Inflammatory macrophage treated with lipopolysaccharide for 1 hour (primary cell): ENCODE measurements at regions not wholly inside any gene's neighbourhood (a gene's known extent, or its start where the extent isn't known, plus 50 kb on each side); places are given as distances from the start of the nearest gene placed in this dataset.

ENCODE experiments used
- DNase-seq, 2 donors: peaks; one replicate each; pipeline ENCODE4 v3.0.0-alpha.2; 2020 to 2022

- DNase-seq, result no peak
These were observed 835.4 kb upstream of the CDH2 start for GRCh38 chr18:29012364-29012763.

GRCh38 chr18:29009250-29009803 is 832.4 kb upstream of the CDH2 start:
- DNase-seq, result no peak

DNA sequence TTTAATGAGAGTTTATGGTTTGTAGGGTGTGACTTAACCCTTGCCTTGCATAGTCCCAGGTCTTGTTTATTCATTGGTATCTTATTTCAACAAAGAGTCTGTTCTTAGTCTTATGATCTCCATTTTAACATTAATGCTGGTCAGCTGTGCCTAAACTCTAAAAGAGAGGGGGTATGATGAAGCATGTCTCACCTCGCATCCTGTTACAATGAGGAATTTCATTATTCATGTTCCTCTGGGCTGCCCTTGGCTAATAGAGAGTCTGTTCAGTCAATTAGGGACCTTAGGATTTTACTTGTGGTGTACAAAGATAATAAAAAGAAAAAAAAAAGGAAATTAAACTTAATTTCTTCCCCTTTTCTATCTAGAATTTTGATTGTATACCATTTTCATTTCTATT is 831.9 kb upstream of the CDH2 start:
- no peak for DNase-seq

GRCh38 chr18:29007986-29008654 is 831.2 kb upstream of the CDH2 start:
- DNase-seq, result no peak

DNA sequence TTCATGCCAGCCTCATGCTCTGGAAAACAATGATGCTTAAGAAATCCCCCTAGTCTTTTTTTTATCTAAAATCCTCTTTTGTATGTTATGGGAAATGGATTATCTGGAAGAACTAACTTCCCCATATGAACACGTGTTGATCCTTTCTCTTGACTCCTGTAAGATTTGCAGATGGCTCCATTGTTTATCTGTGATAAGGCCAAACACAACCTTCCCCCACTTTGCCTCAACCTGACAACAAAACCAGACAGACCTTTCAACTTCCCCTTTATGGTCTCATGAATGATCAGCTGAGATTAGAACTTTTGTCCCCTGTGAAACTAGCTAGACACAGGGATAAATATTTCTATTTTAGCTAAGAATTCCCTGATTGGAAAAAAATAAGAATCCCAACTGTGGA is 828.0 kb upstream of the CDH2 start:
- DNase-seq, result no peak

- no peak for DNase-seq
These were observed 826.3 kb upstream of the CDH2 start for GRCh38 chr18:29003194-29003593.

GRCh38 chr18:29002747-29003146 is 825.8 kb upstream of the CDH2 start:
- DNase-seq, result no peak

- no peak for DNase-seq
These were observed 822.8 kb upstream of the CDH2 start for GRCh38 chr18:28999726-29000125.

DNA sequence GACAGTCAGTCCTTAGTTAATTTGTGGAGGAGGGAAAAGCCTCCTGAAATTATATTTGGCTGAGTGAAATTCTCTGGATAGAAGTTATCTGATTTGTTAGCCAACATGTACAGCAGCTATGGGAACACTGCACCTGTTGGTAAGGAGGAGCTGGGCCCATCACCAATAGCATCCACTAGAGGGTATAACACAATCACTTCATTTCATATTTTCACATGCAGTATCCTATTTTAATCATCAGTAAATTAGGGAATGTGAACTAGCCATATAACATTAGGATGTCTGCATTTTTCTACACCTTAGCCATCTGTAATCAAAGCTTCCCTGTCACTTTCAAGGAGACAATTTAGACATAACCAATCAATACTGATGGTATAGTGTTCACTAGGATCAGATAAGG is 818.4 kb upstream of the CDH2 start:
- DNase-seq, result no peak

GRCh38 chr18:28984731-28985130 is 807.8 kb upstream of the CDH2 start:
- no peak for DNase-seq

- no peak for DNase-seq
These were observed 797.6 kb upstream of the CDH2 start for GRCh38 chr18:28974504-28974903.

GRCh38 chr18:28973324-28973723 is 796.4 kb upstream of the CDH2 start:
- DNase-seq, result no peak

DNA sequence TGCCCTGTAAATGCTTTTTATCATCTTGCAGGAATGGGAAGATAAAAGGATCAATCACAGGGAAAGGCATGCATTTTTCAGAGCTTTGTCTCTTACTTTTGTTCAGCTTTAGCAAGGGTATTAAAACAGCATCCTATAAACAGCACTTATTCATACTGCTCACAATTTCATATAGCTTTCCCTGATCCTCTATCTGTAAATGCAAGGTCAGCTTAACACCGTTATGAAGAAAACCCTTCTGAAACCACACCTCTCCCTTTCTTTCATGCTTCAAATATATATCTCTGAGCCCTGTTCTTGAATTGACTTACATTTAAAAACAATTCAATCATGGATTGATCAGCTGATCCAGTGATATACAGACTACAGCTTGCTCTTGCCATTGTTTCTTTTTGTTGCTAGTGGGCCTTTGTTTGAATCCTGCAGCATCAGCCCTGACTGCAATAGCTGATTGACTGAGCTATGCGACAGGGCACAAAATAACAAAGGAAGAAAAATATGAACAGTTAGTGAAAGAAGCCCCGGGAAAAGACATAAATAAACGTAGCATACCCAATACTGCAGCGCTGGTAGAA is 795.5 kb upstream of the CDH2 start:
- DNase-seq, result no peak

DNA sequence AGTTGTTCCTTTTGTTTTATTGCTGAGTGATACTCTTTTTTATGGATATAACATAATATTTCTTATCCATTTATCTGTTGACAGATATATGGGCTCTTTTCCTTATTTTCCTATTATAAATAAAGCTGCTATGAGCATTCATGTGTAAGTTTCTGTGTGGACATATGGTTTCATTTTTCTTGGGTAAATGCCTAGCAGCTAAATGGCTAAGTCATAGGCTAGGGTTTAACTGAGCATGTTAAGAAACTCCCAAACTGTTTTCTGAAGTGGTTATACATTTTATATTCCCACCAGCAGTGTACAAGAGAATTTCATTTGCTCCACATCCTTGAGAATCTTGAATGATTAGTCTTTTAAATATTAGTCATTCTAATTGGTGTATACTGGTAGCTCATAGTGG is 786.6 kb upstream of the CDH2 start:
- no peak for DNase-seq

GRCh38 chr18:28961669-28962228 is 784.8 kb upstream of the CDH2 start:
- peak; percentile 7 to 57 for DNase-seq

- no peak for DNase-seq
These were observed 783.2 kb upstream of the CDH2 start for GRCh38 chr18:28960146-28960545.

DNA sequence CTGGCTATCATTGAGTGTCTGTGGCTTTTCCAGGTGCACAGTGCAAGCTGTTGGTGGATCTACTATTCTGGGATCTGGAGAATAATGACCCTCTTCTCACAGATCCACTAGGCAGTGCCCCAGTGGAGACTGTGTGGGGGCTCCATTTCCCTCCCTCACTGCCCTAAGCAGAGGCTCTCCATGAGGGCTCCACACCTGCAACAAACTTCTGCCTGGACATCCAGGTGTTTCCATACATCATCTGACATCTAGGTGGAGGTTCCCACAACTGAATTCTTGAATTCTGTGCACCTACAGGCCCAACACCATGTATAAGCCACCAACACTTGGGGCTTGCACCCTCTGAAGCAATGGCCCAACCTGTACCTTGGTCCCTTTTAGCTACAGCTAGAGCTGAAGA is 775.4 kb upstream of the CDH2 start:
- DNase-seq, result no peak

- DNase-seq, result no peak
These were observed 771.0 kb upstream of the CDH2 start for GRCh38 chr18:28947900-28948299.

- no peak for DNase-seq
These were observed 769.5 kb upstream of the CDH2 start for GRCh38 chr18:28946471-28946870.

- no peak for DNase-seq
These were observed 746.0 kb upstream of the CDH2 start for GRCh38 chr18:28922936-28923335.

- DNase-seq, result no peak
These were observed 739.5 kb upstream of the CDH2 start for GRCh38 chr18:28916456-28916855.

GRCh38 chr18:28905509-28905908 is 728.6 kb upstream of the CDH2 start:
- no peak for DNase-seq

DNA sequence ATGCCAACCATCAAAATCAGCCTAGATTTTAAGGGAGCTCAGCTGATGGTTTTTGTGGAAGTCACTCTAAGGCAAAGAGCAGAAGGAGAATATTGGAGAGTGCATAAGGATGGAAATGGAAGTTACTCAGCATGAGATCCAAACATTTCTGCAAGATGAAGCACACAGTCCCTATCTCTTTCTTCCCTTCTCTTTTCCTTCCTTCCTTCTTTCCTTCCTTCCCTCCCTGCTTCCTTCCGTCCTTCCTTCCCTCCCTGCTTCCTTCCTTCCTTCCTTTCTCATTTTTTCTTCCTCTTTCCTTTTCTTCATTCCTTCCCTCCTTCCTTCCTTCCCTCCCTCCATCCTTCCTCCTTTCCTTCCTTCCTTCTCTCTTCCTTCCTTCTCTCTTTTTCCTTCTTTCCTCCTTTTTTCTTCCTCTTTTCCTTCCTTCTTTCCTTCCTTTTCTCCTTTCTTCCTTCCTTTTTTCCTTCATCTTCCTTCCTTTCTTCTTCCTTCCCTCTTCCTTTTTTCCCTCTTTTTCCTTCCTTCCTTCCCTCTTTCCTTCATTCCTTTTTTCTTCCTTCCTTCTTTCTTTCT is 727.9 kb upstream of the CDH2 start:
- DNase-seq, result no peak

- DNase-seq, result no peak
These were observed 726.4 kb upstream of the CDH2 start for GRCh38 chr18:28903306-28903705.
